T-cell (primary cell): ENCODE measurements at regions not wholly inside any gene's neighbourhood (a gene's known extent, or its start where the extent isn't known, plus 50 kb on each side); places are given as distances from the start of the nearest gene placed in this dataset.

ENCODE experiments used
- ATAC-seq, 4 experiments: fragments of 200-7000 bp in 3 of 4; fragments of 150-1000 bp in 1 of 4; cut with Tn5 transposase; replicated peaks in 1 of 4; 1 replicate in 3 of 4; 2 replicates in 1 of 4; pipeline ENCODE4 v1.10.0; 2021; ENCODE audit warnings: moderate library complexity in 3 of 4, mild to moderate bottlenecking in 2 of 4, moderate number of reproducible peaks in 1 of 4
- CTCF ChIA-PET, 2 donors: fragments of 300-600 bp; sonication (Branson Sonifier 250); formaldehyde crosslinking; loops; one replicate each; lab custom pipeline; 2022; ENCODE audit warnings: antibody characterized with exemption in 2 of 2; lab: Charles Lee
- POLR2A ChIA-PET, 2 donors: fragments of 300-600 bp; sonication (Branson Sonifier 250); formaldehyde crosslinking; loops; one replicate each; lab custom pipeline; 2022; ENCODE audit warnings: antibody characterized with exemption in 2 of 2; lab: Charles Lee
- DNase-seq, 35 experiments: peaks; one replicate each; pipeline versions ENCODE4 v3.0.0 to v3.0.0-alpha.2; 2013 to 2023
- H3K27ac ChIP-seq: one replicate; pipeline ENCODE4 v1.5.1; 2013; ENCODE audit warnings: low read length
- H3K27me3 ChIP-seq, 2 experiments: replicated peaks in 1 of 2; 1 replicate in 1 of 2; 2 replicates in 1 of 2; pipeline versions ENCODE4 v1.6.1 to v1.7.0; 2013; ENCODE audit warnings: low read length in 1 of 2, mixed read lengths in 1 of 2; ENCODE audit not compliant: control insufficient read depth in 2 of 2, insufficient read depth in 2 of 2; ENCODE audit errors: extremely low read depth in 1 of 2
- H3K36me3 ChIP-seq, 2 donors: 1 replicate in 1 of 2; 2 replicates in 1 of 2; pipeline versions ENCODE4 v1.6.1 to v1.7.0; 2013; ENCODE audit warnings: low read length in 1 of 2; ENCODE audit not compliant: control insufficient read depth in 2 of 2, insufficient read depth in 1 of 2; ENCODE audit errors: extremely low read depth in 1 of 2
- H3K4me1 ChIP-seq, 2 experiments: 1 replicate in 1 of 2; 2 replicates in 1 of 2; pipeline versions ENCODE4 v1.6.1 to v1.7.0; 2013; ENCODE audit warnings: low read length in 2 of 2, mixed read lengths in 1 of 2; ENCODE audit not compliant: insufficient read depth in 2 of 2, control insufficient read depth in 1 of 2; ENCODE audit errors: extremely low read depth in 1 of 2
- H3K4me3 ChIP-seq, 2 donors: 1 replicate in 1 of 2; 2 replicates in 1 of 2; pipeline versions ENCODE4 v1.5.1 to v1.7.0; 2013; ENCODE audit warnings: mild to moderate bottlenecking in 2 of 2, low read length in 1 of 2, moderate library complexity in 1 of 2; ENCODE audit not compliant: control insufficient read depth in 1 of 2; ENCODE audit errors: extremely low read depth in 1 of 2
- H3K9me3 ChIP-seq: 2 replicates; pipeline ENCODE4 v1.7.0; 2013
- H3K27ac Mint-ChIP-seq, 2 donors: one replicate each; pipeline ENCODE4 v1.8.0; 2020 to 2021; ENCODE audit warnings: mild to moderate bottlenecking in 2 of 2, mixed read lengths in 2 of 2
- H3K27me3 Mint-ChIP-seq, 2 donors: one replicate each; pipeline ENCODE4 v1.8.0; 2021 to 2022; ENCODE audit warnings: mixed read lengths in 2 of 2
- H3K36me3 Mint-ChIP-seq: one replicate; pipeline ENCODE4 v1.8.0; 2021; ENCODE audit warnings: mixed read lengths
- H3K4me1 Mint-ChIP-seq, 3 donors: one replicate each; pipeline ENCODE4 v1.8.0; 2020 to 2022; ENCODE audit warnings: mixed read lengths in 3 of 3, mild to moderate bottlenecking in 1 of 3
- H3K4me3 Mint-ChIP-seq, 3 donors: one replicate each; pipeline ENCODE4 v1.8.0; 2020 to 2022; ENCODE audit warnings: mild to moderate bottlenecking in 3 of 3, mixed read lengths in 3 of 3, moderate library complexity in 3 of 3
- H3K9me3 Mint-ChIP-seq, 3 donors: one replicate each; pipeline ENCODE4 v1.8.0; 2020 to 2022; ENCODE audit warnings: mixed read lengths in 3 of 3
- WGBS: methylation state at CpG from one replicate; pipeline ENCODE4 v1.1.5; 2013; ENCODE audit warnings: missing lambda C conversion rate; ENCODE audit not compliant: insufficient coverage; 5-methylcytosine and 5-hydroxymethylcytosine counted together

DNA sequence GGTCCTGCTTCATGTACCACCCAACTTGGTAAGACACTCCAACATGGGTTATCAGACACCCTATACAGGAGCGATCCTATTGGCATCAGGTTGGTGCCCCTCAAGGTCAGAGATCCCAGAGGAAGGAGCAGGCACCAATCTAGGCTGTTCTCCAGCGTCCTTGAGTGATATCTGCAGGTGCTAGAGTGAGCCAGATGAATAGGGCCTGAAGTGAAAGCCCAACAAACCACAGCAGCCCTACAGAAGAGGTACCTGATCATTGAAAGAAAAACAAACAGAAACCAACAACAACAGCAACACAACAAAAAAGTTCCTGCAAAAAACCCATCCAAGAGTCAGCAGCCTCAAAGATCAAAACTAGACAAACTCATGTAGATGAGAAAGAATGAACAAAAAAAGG is 584.8 kb downstream of the HINT1 start:
- no peak overlapping the region for H3K4me3 ChIP-seq
- H3K27ac ChIP-seq = no peak overlapping the region
- no peak for ATAC-seq
- no peaks in the 10 kb centered on the region for H3K27me3 ChIP-seq
- H3K9me3 Mint-ChIP-seq = no peaks in the 10 kb centered on the region
- no peaks in the 10 kb centered on the region for H3K4me1 ChIP-seq
- peaks cover 0 to 6% of the 10 kb centered on the region in 2 donors for H3K27me3 Mint-ChIP-seq
- no peak for DNase-seq
- no peak overlapping the region for H3K27ac Mint-ChIP-seq
- H3K9me3 ChIP-seq = no peaks in the 10 kb centered on the region
- H3K4me1 Mint-ChIP-seq = no peaks in the 10 kb centered on the region
- ChIA-PET POLR2A (no interaction called here), CTCF (no interaction called here)
- H3K36me3 Mint-ChIP-seq = no peaks in the 10 kb centered on the region
- no peaks in the 10 kb centered on the region for H3K36me3 ChIP-seq
- WGBS = 0% methylated on average over 1 of the region's 2 CpGs
- no peak overlapping the region for H3K4me3 Mint-ChIP-seq

DNA sequence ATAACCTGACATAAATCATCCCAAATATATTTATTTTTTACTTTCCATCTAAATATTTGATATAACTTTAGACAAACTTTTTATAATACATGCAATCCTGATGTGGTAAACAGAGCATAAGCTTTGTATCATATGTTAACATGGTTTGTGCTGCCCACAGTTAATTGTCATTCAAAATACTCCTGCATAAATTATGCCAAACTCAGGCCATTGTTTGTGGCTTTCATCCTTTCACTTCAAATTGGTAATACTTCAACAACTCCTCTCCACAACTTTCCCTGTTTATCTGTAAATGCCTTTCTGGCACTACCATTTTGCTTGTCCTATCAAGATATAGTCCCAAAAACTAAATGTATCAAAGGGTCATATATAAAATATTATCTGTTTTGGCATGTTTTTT is 586.7 kb downstream of the HINT1 start:
- Mint-ChIP-seq H3K4me1 (no peaks in the 10 kb centered on the region), H3K9me3 (no peaks in the 10 kb centered on the region), H3K4me3 (no peak overlapping the region), H3K36me3 (no peaks in the 10 kb centered on the region), H3K27ac (no peak overlapping the region), H3K27me3 (peaks cover 5 to 6% of the 10 kb centered on the region in 2 donors)
- CTCF ChIA-PET = no interaction called here
- no peaks in the 10 kb centered on the region for H3K27me3 ChIP-seq
- ATAC-seq (no peak), DNase-seq (no peak)
- no peak overlapping the region for H3K4me3 ChIP-seq
- H3K9me3 ChIP-seq = no peaks in the 10 kb centered on the region
- H3K27ac ChIP-seq = no peak overlapping the region
- H3K4me1 ChIP-seq = no peaks in the 10 kb centered on the region
- POLR2A ChIA-PET = no interaction called here
- no peaks in the 10 kb centered on the region for H3K36me3 ChIP-seq

DNA sequence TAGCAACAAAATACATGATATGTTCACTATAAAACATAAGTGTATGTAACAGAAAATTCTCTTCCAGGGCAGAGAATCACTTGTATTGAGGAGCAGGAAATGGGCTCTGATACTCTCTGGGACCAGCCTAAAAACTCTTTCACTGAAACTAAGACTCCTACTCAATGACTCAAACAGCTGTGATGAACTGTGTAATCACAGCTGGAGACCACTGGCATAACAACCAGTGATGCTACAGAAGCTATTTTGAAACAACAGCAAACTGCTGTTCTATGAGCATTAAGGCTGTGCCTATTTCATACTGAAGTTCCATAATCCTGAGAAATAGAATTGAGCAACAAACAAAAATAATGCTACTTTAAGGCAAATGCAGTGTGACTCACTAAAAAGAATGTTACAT is 594.0 kb downstream of the HINT1 start:
- no peak overlapping the region for H3K27ac ChIP-seq
- DNase-seq (no peak), ATAC-seq (no peak)
- Mint-ChIP-seq H3K4me1 (no peaks in the 10 kb centered on the region), H3K36me3 (no peaks in the 10 kb centered on the region), H3K27ac (no peak overlapping the region), H3K4me3 (no peak overlapping the region), H3K9me3 (no peaks in the 10 kb centered on the region), H3K27me3 (peaks cover 0 to 5% of the 10 kb centered on the region in 2 donors)
- ChIA-PET POLR2A (no interaction called here), CTCF (interaction anchor here in 1 of 2 donors (0.6 kb wide), 1 partner anchor 1445 kb away, joined by 4 read pairs; no protein-coding TSS in a partner anchor)
- no peaks in the 10 kb centered on the region for H3K36me3 ChIP-seq
- H3K4me1 ChIP-seq = no peaks in the 10 kb centered on the region
- no peak overlapping the region for H3K4me3 ChIP-seq
- H3K27me3 ChIP-seq = no peaks in the 10 kb centered on the region
- no peaks in the 10 kb centered on the region for H3K9me3 ChIP-seq

DNA sequence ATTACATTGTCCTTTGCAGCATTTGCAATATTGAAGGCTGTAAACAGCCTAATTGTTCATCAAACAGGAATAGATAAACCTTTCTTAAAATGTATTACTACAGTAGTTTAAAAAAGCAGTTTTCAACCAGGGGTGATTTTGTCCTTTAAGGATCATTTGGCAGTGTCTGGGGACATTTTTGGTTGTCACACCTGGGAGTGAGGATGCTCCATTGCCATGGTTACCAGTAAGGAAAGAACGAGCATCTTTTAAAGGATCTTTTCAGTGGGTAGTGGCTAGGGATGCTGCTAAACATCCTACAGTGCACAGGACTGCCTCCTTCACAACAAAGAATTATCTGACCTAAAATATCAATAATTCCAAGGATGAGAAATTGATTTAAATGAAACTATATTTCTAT is 596.3 kb downstream of the HINT1 start:
- Mint-ChIP-seq H3K36me3 (no peaks in the 10 kb centered on the region), H3K9me3 (peaks cover 0 to 4% (median 0%) of the 10 kb centered on the region in 3 donors), H3K4me1 (no peaks in the 10 kb centered on the region), H3K4me3 (no peak overlapping the region), H3K27me3 (peaks cover 0 to 8% of the 10 kb centered on the region in 2 donors), H3K27ac (no peak overlapping the region)
- H3K4me1 ChIP-seq = no peaks in the 10 kb centered on the region
- no peaks in the 10 kb centered on the region for H3K9me3 ChIP-seq
- ATAC-seq (no peak), DNase-seq (no peak)
- H3K4me3 ChIP-seq = no peak overlapping the region
- H3K27me3 ChIP-seq = no peaks in the 10 kb centered on the region
- H3K36me3 ChIP-seq = no peaks in the 10 kb centered on the region
- ChIA-PET POLR2A (no interaction called here), CTCF (no interaction called here)
- WGBS = no CpG with 5 or more reads among the region's 1 CpG
- H3K27ac ChIP-seq = no peak overlapping the region

DNA sequence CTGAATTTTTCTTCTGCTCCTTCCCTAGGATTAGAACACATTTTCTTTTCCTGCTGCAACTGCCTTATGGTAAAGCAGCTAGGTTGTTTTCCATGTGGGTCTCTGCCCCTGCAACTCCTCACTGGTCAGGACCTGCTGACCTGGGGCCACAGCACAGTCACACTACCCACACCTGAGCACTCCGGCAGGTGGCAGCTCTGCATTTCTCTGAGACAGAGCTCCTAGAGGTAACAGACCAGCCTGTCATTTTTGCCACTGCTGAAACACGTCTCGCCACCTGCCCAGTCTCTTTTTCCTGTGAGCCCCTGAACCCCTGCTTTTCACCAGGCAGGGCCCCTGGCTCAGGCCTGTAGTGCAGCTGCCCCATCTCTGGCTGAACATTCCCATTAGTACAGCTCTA is 609.6 kb downstream of the HINT1 start:
- Histone ChIP-seq H3K36me3 (no peaks in the 10 kb centered on the region), H3K4me1 (no peaks in the 10 kb centered on the region), H3K27ac (no peak overlapping the region), H3K4me3 (no peak overlapping the region), H3K27me3 (peaks cover 0 to 6% of the 10 kb centered on the region in 2 experiments), H3K9me3 (no peaks in the 10 kb centered on the region)
- 77% methylated on average over 3 of the region's 3 CpGs for WGBS
- ATAC-seq (no peak), DNase-seq (no peak)
- Mint-ChIP-seq H3K4me1 (no peaks in the 10 kb centered on the region), H3K36me3 (no peaks in the 10 kb centered on the region), H3K4me3 (no peak overlapping the region), H3K27me3 (peaks cover 2 to 6% of the 10 kb centered on the region in 2 donors), H3K9me3 (peaks cover 2 to 16% (median 9%) of the 10 kb centered on the region in 3 donors), H3K27ac (no peak overlapping the region)
- ChIA-PET POLR2A (no interaction called here), CTCF (no interaction called here)

DNA sequence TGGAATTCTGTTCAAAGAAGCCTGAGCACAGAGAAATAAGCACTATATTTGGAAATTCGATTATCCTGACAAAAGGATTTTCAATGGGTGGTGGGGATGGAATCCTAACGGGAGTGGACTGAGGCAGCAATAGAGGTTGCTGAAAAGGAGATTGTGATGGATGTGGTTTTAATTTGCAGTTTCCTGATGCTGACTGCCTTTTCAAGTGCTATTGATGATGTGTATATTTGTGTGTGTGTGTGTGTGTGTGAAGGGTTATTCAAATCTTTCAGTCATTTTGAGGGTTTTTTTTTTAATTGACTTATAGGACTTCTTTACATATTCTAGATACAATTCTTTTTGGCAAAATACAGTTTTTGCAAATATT is 614.5 kb downstream of the HINT1 start:
- no peak for ATAC-seq
- H3K36me3 ChIP-seq = no peaks in the 10 kb centered on the region
- H3K27me3 ChIP-seq = peaks cover 0 to 2% of the 10 kb centered on the region in 2 experiments
- H3K9me3 ChIP-seq = peaks cover under 1% of the 10 kb centered on the region
- no peak for DNase-seq
- CTCF ChIA-PET = no interaction called here
- H3K27ac ChIP-seq = no peak overlapping the region
- Mint-ChIP-seq H3K4me1 (no peaks in the 10 kb centered on the region), H3K27me3 (peaks cover 4 to 7% of the 10 kb centered on the region in 2 donors), H3K9me3 (peaks cover 0 to 4% (median 2%) of the 10 kb centered on the region in 3 donors), H3K27ac (no peak overlapping the region), H3K4me3 (no peak overlapping the region), H3K36me3 (no peaks in the 10 kb centered on the region)
- 29% methylated on average over 1 of the region's 2 CpGs for WGBS
- POLR2A ChIA-PET = no interaction called here
- H3K4me3 ChIP-seq = no peak overlapping the region
- H3K4me1 ChIP-seq = no peaks in the 10 kb centered on the region

DNA sequence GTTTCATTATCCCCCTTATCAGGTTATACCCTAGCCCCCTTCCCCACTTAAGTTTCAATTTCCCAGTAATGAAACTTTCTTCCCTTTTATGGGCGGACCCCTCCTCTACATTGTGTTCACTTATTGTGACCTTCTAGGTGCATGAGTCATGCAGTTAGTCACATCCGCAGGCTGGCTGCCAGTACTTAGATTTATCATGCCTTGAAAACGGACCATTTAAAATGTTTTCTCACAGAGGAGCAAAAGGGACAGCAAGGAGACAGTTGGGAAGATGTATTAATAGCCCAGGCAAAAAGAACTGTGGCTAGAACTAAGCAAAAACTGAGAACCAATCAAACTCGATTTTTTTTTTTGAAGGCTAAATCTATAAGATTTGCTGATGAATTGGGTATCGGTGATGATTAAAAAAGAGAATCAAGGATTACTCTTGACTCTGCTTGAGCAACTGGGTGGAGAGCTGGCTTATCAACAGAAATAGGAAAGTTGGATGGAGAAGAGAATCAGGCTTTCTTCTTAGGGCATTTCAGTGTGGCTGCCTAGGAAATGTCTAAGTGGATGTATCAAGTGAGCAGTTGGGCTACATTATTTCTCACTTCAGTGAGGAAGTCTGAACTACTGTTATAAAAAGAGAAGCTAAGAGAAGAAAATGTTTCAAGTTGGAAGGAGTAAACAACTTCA is 615.0 kb downstream of the HINT1 start:
- ATAC-seq (no peak), DNase-seq (no peak)
- peaks cover 0 to 9% (median 7%) of the 10 kb centered on the region in 3 donors for H3K9me3 Mint-ChIP-seq
- H3K36me3 Mint-ChIP-seq = no peaks in the 10 kb centered on the region
- Histone ChIP-seq H3K27me3 (no peaks in the 10 kb centered on the region), H3K9me3 (peaks cover 2% of the 10 kb centered on the region), H3K27ac (no peak overlapping the region), H3K4me3 (no peak overlapping the region), H3K36me3 (no peaks in the 10 kb centered on the region), H3K4me1 (no peaks in the 10 kb centered on the region)
- ChIA-PET POLR2A (no interaction called here), CTCF (no interaction called here)
- H3K27me3 Mint-ChIP-seq = peaks cover 4 to 7% of the 10 kb centered on the region in 2 donors
- WGBS = 70% methylated on average over 5 of the region's 5 CpGs
- no peak overlapping the region for H3K4me3 Mint-ChIP-seq
- no peaks in the 10 kb centered on the region for H3K4me1 Mint-ChIP-seq
- H3K27ac Mint-ChIP-seq = no peak overlapping the region
